A673 (cell line): ENCODE measurements at regions not wholly inside any gene's neighbourhood (a gene's known extent, or its start where the extent isn't known, plus 50 kb on each side); places are given as distances from the start of the nearest gene placed in this dataset.

Experiments
- BruUV-seq: library from RNA; stranded (reverse); fragments of 400-500 nt; replicated peaks from 2 replicates; lab custom pipeline; 2021; lab: Mats Ljungman, UMichigan
- CTCF ChIA-PET: fragments of 300-600 bp; sonication (Branson Sonifier 250); formaldehyde crosslinking; loops from one replicate; lab custom pipeline; 2022; ENCODE audit warnings: antibody characterized with exemption; lab: Charles Lee
- POLR2A ChIA-PET: fragments of 300-600 bp; sonication (Branson Sonifier 250); formaldehyde crosslinking; loops from one replicate; lab custom pipeline; 2022; ENCODE audit warnings: antibody characterized with exemption; ENCODE audit not compliant: low non-redundant PET; lab: Charles Lee
- DNase-seq: peaks from one replicate; pipeline ENCODE4 v3.0.0-alpha.2; 2015; ENCODE audit warnings: low spot score
- H3K27ac ChIP-seq: fragments of 200-600 bp; sonication (generic); 2 replicates; pipeline ENCODE4 v1.5.1; 2016; ENCODE audit warnings: mixed run types, low read depth, mild to moderate bottlenecking, mixed read lengths, antibody characterized with exemption, low read length; ENCODE audit not compliant: poor library complexity, severe bottlenecking
- H3K27me3 ChIP-seq: fragments of 200-600 bp; sonication (generic); replicated peaks from 2 replicates; pipeline ENCODE4 v1.6.1; 2017; ENCODE audit warnings: mixed run types, low read depth, mild to moderate bottlenecking, mixed read lengths, antibody characterized with exemption, low read length; ENCODE audit not compliant: insufficient read depth, poor library complexity
- H3K36me3 ChIP-seq: fragments of 200-600 bp; sonication (generic); 2 replicates; pipeline ENCODE4 v1.6.1; 2016; ENCODE audit warnings: mixed run types, mild to moderate bottlenecking, mixed read lengths, antibody characterized with exemption, low read length; ENCODE audit not compliant: insufficient read depth, poor library complexity, severe bottlenecking
- H3K4me1 ChIP-seq: fragments of 200-600 bp; sonication (generic); 2 replicates; pipeline ENCODE4 v1.6.1; 2017; ENCODE audit warnings: mixed run types, mild to moderate bottlenecking, mixed read lengths, antibody characterized with exemption, low read length; ENCODE audit not compliant: insufficient read depth, poor library complexity, severe bottlenecking
- H3K4me3 ChIP-seq: fragments of 200-600 bp; sonication (generic); 2 replicates; pipeline ENCODE4 v1.5.1; 2016; ENCODE audit warnings: low read depth, mixed run types, mild to moderate bottlenecking, mixed read lengths, low read length; ENCODE audit not compliant: poor library complexity, severe bottlenecking
- H3K9me3 ChIP-seq: fragments of 200-600 bp; sonication (generic); 2 replicates; pipeline ENCODE4 v1.6.1; 2016; ENCODE audit warnings: mixed run types, low read depth, mild to moderate bottlenecking, mixed read lengths, antibody characterized with exemption, low read length; ENCODE audit not compliant: poor library complexity, severe bottlenecking
- EZH2 ChIP-seq: fragments of 200-600 bp; sonication (generic); IDR thresholded peaks from 2 replicates; pipeline ENCODE4 v1.6.1; 2017; ENCODE audit warnings: borderline replicate concordance, low read depth, mild to moderate bottlenecking, mixed read lengths, antibody characterized with exemption, low read length; ENCODE audit not compliant: poor library complexity, severe bottlenecking
- intact Hi-C: fragments of 100-400 bp; cut with micrococcal nuclease; formaldehyde crosslinking; loops from one replicate; pipeline ENCODE4 v1.10.0; 2022; ENCODE audit not compliant: unreplicated experiment
- TF ChIP-seq, protein P1 (sequence below): fragments of 300-800, 200-600 bp; sonication (generic); conservative IDR thresholded peaks from 2 replicates; pipeline ENCODE4 v1.5.1; 2017; ENCODE audit warnings: low read depth, mild to moderate bottlenecking, antibody characterized with exemption, low read length, moderate library complexity, mixed read lengths

DNA sequence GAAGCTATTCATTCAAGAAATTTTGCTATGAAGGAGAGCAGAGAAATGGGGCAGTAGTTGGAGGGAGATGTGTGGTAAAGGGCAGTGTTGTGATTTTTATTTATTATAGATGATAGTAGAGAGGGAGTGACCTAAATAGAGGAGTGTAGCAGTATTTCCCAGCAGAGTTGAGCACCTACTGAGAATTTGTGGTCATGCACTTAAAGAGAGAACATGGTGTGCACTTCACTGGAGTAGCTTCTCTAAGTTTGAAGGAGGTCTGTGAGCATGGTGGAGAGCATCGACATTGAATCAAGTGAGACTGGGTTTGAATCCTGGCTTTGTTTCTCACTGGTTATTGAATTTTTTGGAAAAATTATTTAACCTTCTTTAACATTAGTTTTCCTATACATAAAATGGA is 129.2 kb downstream of the AQP4 start:
- ChIA-PET CTCF (no interaction called here), POLR2A (no interaction called here)
- Histone ChIP-seq H3K9me3 (no peaks in the 10 kb centered on the region), H3K4me1 (no peaks in the 10 kb centered on the region), H3K27me3 (no peaks in the 10 kb centered on the region), H3K27ac (no peak overlapping the region), H3K36me3 (no peaks in the 10 kb centered on the region), H3K4me3 (no peak overlapping the region)
- TF ChIP-seq, protein P1, sequence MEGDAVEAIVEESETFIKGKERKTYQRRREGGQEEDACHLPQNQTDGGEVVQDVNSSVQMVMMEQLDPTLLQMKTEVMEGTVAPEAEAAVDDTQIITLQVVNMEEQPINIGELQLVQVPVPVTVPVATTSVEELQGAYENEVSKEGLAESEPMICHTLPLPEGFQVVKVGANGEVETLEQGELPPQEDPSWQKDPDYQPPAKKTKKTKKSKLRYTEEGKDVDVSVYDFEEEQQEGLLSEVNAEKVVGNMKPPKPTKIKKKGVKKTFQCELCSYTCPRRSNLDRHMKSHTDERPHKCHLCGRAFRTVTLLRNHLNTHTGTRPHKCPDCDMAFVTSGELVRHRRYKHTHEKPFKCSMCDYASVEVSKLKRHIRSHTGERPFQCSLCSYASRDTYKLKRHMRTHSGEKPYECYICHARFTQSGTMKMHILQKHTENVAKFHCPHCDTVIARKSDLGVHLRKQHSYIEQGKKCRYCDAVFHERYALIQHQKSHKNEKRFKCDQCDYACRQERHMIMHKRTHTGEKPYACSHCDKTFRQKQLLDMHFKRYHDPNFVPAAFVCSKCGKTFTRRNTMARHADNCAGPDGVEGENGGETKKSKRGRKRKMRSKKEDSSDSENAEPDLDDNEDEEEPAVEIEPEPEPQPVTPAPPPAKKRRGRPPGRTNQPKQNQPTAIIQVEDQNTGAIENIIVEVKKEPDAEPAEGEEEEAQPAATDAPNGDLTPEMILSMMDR, result no peak
- TF ChIP-seq EZH2, result no peak
- intact Hi-C loops, result no loop called here
- no peak for DNase-seq
- no TSS peak for BruUV-seq

DNA sequence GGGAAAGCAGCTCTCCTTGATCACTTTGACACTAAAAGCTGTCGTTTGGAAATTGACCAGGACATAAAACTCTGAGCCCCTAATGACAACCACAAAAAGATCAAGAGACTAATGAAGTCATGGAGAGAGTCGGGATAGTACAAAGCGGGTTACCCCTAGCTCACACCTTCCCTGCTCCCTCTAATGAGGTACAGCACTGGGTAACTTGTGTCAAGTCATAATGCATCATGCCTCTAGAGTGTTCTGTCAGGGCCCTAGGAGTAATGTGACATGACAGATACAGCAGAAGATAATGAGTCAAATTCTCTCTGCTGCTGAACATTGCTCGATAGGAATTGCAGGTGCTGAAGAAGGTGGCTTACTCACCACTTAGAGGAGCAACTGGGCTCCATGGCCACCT is 130.7 kb downstream of the AQP4 start:
- no TSS peak for BruUV-seq

DNA sequence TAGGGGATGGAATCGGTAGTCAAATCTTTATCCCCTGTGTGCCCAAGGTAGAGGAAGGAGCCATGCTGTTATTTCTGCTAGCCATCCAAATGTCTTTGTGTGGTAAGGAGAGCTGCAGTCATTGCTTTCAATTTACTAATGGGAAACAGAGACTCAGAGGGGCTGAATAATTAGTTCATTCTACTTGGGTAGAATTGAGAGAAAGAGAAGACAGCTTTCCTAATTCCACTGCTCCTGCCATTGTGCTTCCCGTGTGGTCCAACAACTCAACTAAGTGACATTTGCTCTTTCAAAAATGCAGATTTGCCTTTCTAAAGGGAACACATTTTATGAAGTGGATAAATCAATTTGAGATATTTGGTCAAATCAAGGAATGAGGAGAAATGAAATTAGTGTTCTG is 136.1 kb downstream of the AQP4 start:
- no peak for DNase-seq
- ChIA-PET CTCF (no interaction called here), POLR2A (no interaction called here)
- Histone ChIP-seq H3K4me1 (no peaks in the 10 kb centered on the region), H3K27me3 (no peaks in the 10 kb centered on the region), H3K36me3 (no peaks in the 10 kb centered on the region), H3K9me3 (no peaks in the 10 kb centered on the region), H3K27ac (no peak overlapping the region), H3K4me3 (no peak overlapping the region)
- intact Hi-C loops, result no loop called here
- no peak for TF ChIP-seq EZH2
- TF ChIP-seq, protein P1, result no peak
- BruUV-seq, result no TSS peak

More for the DNA sequence above, 130.7 kb downstream of the AQP4 start:
- Histone ChIP-seq H3K27ac (no peak overlapping the region), H3K4me1 (no peaks in the 10 kb centered on the region), H3K4me3 (no peak overlapping the region), H3K9me3 (no peaks in the 10 kb centered on the region), H3K27me3 (no peaks in the 10 kb centered on the region), H3K36me3 (no peaks in the 10 kb centered on the region)
- ChIA-PET CTCF (no interaction called here), POLR2A (no interaction called here)
- no peak for TF ChIP-seq EZH2
- TF ChIP-seq, protein P1, result no peak
- intact Hi-C loops, result no loop called here
- DNase-seq, result no peak
